ENCODE measurements at regions not wholly inside any gene's neighbourhood (a gene's known extent, or its start where the extent isn't known, plus 50 kb on each side); places are given as distances from the start of the nearest gene placed in this dataset.

DNA sequence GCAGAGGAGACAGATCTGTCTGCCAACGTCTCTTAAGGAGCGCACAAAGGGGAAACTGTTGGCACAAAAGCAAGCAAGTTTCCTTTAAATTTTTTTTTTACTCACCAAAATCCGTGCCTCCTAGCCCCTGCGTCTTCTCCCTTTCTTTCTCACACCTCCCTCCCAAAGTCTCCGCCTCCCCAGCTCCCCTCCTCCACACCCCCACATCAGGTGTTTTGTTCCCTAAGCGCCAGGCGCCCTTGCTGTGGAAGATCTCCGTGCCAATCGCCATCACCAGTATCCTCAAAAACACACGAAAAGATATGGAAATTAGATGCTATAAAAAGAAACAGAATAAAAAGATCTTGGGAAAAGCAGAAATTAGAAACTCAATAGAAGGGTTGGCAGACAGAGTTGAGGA, 87.6 kb downstream of the DRD1 start:
- TF ChIP-seq, protein P1, sequence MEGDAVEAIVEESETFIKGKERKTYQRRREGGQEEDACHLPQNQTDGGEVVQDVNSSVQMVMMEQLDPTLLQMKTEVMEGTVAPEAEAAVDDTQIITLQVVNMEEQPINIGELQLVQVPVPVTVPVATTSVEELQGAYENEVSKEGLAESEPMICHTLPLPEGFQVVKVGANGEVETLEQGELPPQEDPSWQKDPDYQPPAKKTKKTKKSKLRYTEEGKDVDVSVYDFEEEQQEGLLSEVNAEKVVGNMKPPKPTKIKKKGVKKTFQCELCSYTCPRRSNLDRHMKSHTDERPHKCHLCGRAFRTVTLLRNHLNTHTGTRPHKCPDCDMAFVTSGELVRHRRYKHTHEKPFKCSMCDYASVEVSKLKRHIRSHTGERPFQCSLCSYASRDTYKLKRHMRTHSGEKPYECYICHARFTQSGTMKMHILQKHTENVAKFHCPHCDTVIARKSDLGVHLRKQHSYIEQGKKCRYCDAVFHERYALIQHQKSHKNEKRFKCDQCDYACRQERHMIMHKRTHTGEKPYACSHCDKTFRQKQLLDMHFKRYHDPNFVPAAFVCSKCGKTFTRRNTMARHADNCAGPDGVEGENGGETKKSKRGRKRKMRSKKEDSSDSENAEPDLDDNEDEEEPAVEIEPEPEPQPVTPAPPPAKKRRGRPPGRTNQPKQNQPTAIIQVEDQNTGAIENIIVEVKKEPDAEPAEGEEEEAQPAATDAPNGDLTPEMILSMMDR (IDR thresholded peaks at IDR 0.05; ENCODE audit: low read depth, low read length): no peak
- TF ChIP-seq, protein P2, sequence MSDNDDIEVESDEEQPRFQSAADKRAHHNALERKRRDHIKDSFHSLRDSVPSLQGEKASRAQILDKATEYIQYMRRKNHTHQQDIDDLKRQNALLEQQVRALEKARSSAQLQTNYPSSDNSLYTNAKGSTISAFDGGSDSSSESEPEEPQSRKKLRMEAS (IDR thresholded peaks at IDR 0.05; ENCODE audit: low read depth, low read length): no peak
- TF ChIP-seq MYC (IDR thresholded peaks at IDR 0.05; ENCODE audit: low read depth, low read length): no peak
- no peak for TF ChIP-seq POLR2A (IDR thresholded peaks at IDR 0.05; ENCODE audit: extremely low read depth, insufficient read length)

Measured in NB4 (cell line).